ENCODE measurements at regions not wholly inside any gene's neighbourhood (a gene's known extent, or its start where the extent isn't known, plus 50 kb on each side); places are given as distances from the start of the nearest gene placed in this dataset.

DNA sequence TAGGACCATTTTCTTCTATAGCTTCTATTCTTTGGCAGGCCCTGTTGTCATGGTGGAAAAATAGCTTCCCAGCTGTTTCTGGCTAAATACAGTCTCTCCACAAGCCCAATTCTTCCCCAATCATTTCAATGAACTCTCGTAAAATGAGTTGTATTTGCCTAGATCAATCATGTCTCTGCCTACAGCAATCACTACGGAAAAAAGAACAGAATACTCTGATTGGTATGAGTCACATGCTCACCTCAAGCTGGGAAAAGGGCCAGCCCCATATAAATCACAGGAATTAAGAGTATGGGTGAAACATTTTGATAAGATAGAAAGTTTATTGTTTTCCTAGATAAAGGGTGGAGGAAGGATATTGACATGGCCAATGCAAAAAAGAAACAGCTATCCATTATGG, 711.4 kb downstream of the EFNA5 start:
- TF ChIP-seq, protein P1, sequence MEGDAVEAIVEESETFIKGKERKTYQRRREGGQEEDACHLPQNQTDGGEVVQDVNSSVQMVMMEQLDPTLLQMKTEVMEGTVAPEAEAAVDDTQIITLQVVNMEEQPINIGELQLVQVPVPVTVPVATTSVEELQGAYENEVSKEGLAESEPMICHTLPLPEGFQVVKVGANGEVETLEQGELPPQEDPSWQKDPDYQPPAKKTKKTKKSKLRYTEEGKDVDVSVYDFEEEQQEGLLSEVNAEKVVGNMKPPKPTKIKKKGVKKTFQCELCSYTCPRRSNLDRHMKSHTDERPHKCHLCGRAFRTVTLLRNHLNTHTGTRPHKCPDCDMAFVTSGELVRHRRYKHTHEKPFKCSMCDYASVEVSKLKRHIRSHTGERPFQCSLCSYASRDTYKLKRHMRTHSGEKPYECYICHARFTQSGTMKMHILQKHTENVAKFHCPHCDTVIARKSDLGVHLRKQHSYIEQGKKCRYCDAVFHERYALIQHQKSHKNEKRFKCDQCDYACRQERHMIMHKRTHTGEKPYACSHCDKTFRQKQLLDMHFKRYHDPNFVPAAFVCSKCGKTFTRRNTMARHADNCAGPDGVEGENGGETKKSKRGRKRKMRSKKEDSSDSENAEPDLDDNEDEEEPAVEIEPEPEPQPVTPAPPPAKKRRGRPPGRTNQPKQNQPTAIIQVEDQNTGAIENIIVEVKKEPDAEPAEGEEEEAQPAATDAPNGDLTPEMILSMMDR (IDR thresholded peaks at IDR 0.05; ENCODE audit: low read depth, low read length), result no peak
- no peak overlapping the region for H3K4me3 ChIP-seq
- no peaks in the 10 kb centered on the region for H3K36me3 ChIP-seq
- no peaks in the 10 kb centered on the region for H3K27me3 ChIP-seq
- no peaks in the 10 kb centered on the region for H3K9me3 ChIP-seq (ENCODE audit: low read depth)
- H3K4me1 ChIP-seq (ENCODE audit: low read depth), result peaks cover 7% of the 10 kb centered on the region
- DNase-seq (ENCODE audit: low read depth in 1 of 2, low spot score in 1 of 2), result no peak
- no peak overlapping the region for H3K27ac ChIP-seq

DNA sequence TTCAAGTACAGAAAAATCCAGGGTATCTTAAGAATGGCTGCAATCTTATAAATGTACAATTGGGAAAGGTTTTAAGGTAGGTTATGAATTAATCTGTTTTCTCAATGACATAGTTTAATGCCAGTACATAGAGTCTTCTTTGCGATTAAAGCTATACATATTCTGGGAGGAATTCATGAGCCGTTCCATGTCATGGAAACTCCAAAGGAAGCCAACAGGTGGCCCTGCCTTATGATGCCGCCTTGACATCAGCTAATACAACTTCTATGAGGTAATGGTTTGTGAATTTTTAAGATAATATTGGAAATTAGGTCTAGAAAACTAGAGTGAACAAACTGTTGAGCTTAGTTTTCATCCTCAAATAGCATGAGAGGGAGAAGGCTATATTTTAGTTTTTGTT, 713.4 kb downstream of the EFNA5 start:
- Histone ChIP-seq H3K36me3 (no peaks in the 10 kb centered on the region), H3K4me1 (ENCODE audit: low read depth) (peaks cover 7% of the 10 kb centered on the region), H3K27me3 (no peaks in the 10 kb centered on the region), H3K9me3 (ENCODE audit: low read depth) (no peaks in the 10 kb centered on the region), H3K4me3 (no peak overlapping the region), H3K27ac (no peak overlapping the region)
- DNase-seq (ENCODE audit: low read depth in 1 of 2, low spot score in 1 of 2), result no peak
- TF ChIP-seq, protein P1 (IDR thresholded peaks at IDR 0.05; ENCODE audit: low read depth, low read length), result no peak

DNA sequence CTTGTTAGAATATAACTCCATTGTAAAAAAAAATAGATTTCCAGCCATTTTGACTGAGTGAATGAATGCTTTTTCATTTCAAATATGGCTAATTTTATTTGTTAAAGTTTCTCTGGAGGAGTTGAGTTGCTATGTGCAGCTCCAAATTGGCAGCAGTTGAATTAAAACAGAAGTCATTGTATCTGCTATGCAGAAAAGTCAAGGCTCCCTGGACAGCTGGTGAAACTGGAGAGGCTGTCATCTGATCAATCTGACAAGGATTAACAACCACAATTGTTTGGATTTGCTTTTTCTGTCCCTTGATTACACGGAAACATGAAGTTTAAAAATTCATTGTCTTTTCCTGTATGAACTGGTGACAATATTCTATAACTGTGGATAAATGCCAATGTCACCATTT, 713.9 kb downstream of the EFNA5 start:
- TF ChIP-seq, protein P1 (IDR thresholded peaks at IDR 0.05; ENCODE audit: low read depth, low read length), result no peak
- no peak for DNase-seq (ENCODE audit: low read depth in 1 of 2, low spot score in 1 of 2)
- H3K27ac ChIP-seq, result no peak overlapping the region
- H3K4me3 ChIP-seq, result no peak overlapping the region
- H3K4me1 ChIP-seq (ENCODE audit: low read depth), result peaks cover 7% of the 10 kb centered on the region
- H3K36me3 ChIP-seq, result no peaks in the 10 kb centered on the region
- H3K9me3 ChIP-seq (ENCODE audit: low read depth), result no peaks in the 10 kb centered on the region
- H3K27me3 ChIP-seq, result no peaks in the 10 kb centered on the region

DNA sequence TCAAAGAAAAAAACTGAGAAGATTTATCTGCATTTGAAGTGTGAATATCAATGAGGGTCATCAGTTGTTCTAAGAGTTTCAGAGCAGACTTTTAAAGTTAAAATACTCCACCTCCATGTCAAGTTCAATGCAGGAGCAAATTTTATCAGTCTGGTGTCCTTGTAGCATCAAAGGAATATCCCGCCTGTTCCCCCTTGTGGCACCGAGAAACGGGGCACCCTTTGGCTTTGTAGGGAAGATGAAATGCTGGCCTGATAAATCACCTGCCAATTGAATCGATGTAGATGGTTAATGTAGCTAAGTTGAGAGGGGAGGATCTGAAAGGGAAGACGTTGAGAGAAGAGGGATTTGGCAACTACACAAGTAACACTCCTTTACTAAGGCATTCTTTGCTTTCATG, 714.5 kb downstream of the EFNA5 start:
- TF ChIP-seq, protein P1 (IDR thresholded peaks at IDR 0.05; ENCODE audit: low read depth, low read length), result no peak

DNA sequence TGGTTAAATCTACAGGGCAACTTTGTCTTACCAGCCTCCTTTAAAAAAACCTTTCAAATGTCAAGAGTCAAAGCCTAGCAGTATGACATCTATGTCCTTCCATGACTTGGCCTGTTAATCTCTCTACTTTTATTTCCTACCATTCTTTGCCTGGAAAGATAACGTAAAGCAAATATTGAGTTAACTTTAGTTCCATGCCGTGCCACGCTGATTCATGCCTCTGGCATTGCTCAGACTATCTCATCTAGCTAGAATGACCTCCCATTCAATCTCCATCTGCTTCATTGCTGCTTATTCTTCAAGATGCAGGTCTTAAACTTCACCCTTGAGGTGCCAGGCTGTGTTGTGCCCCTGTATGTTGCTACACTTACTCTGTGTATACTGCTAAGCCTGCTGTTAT, 729.8 kb downstream of the EFNA5 start:
- no peak for DNase-seq (ENCODE audit: low read depth in 1 of 2, low spot score in 1 of 2)
- no peak overlapping the region for H3K4me3 ChIP-seq
- no peaks in the 10 kb centered on the region for H3K27me3 ChIP-seq
- H3K36me3 ChIP-seq, result no peaks in the 10 kb centered on the region
- H3K9me3 ChIP-seq (ENCODE audit: low read depth), result no peaks in the 10 kb centered on the region
- no peak overlapping the region for H3K27ac ChIP-seq
- H3K4me1 ChIP-seq (ENCODE audit: low read depth), result no peaks in the 10 kb centered on the region
- TF ChIP-seq, protein P1 (IDR thresholded peaks at IDR 0.05; ENCODE audit: low read depth, low read length), result no peak

More for the DNA sequence above, 714.5 kb downstream of the EFNA5 start:
- no peak for DNase-seq (ENCODE audit: low read depth in 1 of 2, low spot score in 1 of 2)
- H3K4me3 ChIP-seq, result no peak overlapping the region
- no peaks in the 10 kb centered on the region for H3K27me3 ChIP-seq
- no peaks in the 10 kb centered on the region for H3K9me3 ChIP-seq (ENCODE audit: low read depth)
- H3K27ac ChIP-seq, result no peak overlapping the region
- H3K36me3 ChIP-seq, result no peaks in the 10 kb centered on the region
- H3K4me1 ChIP-seq (ENCODE audit: low read depth), result peaks cover 7% of the 10 kb centered on the region

DNA sequence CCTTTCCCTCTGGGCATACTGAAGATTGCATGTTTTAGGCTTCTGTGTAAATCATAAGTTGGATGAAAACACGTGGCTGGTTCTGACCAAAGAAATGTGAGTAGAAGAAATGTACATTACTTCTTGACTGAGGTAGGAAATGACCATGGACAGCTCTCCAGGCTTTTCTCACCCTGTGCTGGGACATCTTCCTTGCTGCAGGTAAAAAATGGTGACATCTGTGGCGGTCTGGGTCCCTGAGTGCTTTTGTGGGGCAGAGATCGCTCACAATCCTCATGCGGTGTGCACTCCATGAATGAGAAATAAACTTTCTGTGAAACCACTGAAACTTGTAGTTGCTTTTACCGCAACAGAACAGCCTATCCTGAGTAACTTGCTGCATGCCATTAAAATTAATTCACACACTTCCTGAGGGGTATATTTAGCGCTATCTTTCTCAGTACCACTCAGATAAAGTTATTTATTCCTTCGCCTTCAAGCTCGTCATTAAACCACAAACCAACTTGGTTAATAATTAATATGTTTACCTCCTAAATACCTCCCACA, 730.4 kb downstream of the EFNA5 start:
- DNase-seq (ENCODE audit: low read depth in 1 of 2, low spot score in 1 of 2), result no peak
- H3K4me1 ChIP-seq (ENCODE audit: low read depth), result no peaks in the 10 kb centered on the region
- TF ChIP-seq, protein P1 (IDR thresholded peaks at IDR 0.05; ENCODE audit: low read depth, low read length), result no peak
- no peaks in the 10 kb centered on the region for H3K36me3 ChIP-seq
- no peaks in the 10 kb centered on the region for H3K27me3 ChIP-seq
- no peak overlapping the region for H3K4me3 ChIP-seq
- no peaks in the 10 kb centered on the region for H3K9me3 ChIP-seq (ENCODE audit: low read depth)
- H3K27ac ChIP-seq, result no peak overlapping the region
